ENCODE measurements at regions not wholly inside any gene's neighbourhood (a gene's known extent, or its start where the extent isn't known, plus 50 kb on each side); places are given as distances from the start of the nearest gene placed in this dataset.

DNA sequence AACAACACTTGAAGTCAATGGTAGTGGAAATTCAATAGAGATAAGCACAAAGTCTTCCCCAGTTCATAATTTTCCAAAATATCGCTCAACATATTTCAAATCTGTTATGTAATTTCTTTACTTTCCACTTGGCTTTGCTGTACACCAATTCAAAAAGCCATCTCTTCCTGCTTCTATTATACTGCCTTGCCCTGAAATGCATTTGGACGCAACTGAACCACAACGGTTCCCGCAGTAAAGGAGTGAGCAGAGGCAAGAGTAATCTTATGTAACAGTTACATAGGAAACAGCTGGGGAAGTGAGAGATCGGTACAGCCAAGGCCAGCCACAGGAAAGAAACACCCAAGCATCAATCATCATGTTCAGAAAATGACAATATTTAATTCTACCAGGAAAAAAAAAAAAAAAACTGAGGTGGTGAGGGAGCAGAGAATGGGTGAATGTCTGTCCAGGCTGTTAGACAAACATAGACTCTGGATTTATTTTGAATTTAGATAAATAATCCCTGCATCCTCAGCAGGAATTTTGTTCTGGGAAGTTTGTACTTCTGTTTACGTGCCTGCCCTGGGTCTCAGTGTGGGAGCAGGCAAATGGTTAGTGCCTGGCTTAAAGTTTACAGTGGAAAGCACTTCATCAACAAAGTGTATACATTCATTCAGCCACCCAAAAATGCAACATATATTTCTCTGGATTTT, 392.2 kb downstream of the ETS1 start:
- TF ChIP-seq EZH2phosphoT487 (IDR thresholded peaks at IDR 0.05; ENCODE audit: unreplicated experiment) (no peak), POLR2AphosphoS5 (IDR thresholded peaks at IDR 0.05; ENCODE audit: low read depth) (no peak), CTCF (conservative IDR thresholded peaks at IDR 0.05; ENCODE audit: low read depth in 2 of 2) (no peak), CREB1 (CRISPR knock-in tag; IDR thresholded peaks at IDR 0.05; ENCODE audit: low read depth) (no peak), JUNB (IDR thresholded peaks at IDR 0.05; ENCODE audit: unreplicated experiment) (no peak), EZH2 (IDR thresholded peaks at IDR 0.05; ENCODE audit: low read depth, unreplicated experiment) (no peak)

Measured in GM23338 (cell line).